SK-N-SH treated with all-trans-retinoic acid at 6 μM for 48 hours (cell line): ENCODE measurements at regions not wholly inside any gene's neighbourhood (a gene's known extent, or its start where the extent isn't known, plus 50 kb on each side); places are given as distances from the start of the nearest gene placed in this dataset.

Source experiments
- ATAC-seq: fragments of 200-7000 bp; cut with Tn5 transposase; 3 replicates; pipeline ENCODE4 v1.9.1; 2020; ENCODE audit warnings: mild to moderate bottlenecking, moderate library complexity
- ARNTL ChIP-seq: fragments of 450-650 bp; formaldehyde crosslinking; IDR thresholded peaks from 2 replicates; pipeline ENCODE4 v1.5.0; 2020; ENCODE audit warnings: low read depth, mild to moderate bottlenecking, moderate library complexity, borderline replicate concordance
- BACH2 ChIP-seq: fragments of 250-450 bp; sonication (Bioruptor Pico); IDR thresholded peaks from 2 replicates; pipeline ENCODE4 v1.9.0; 2021; ENCODE audit warnings: mild to moderate bottlenecking, borderline replicate concordance
- CSDC2 ChIP-seq: fragments of 250-450 bp; sonication (Bioruptor Pico); IDR thresholded peaks from 2 replicates; pipeline ENCODE4 v1.5.0; 2020; ENCODE audit warnings: mild to moderate bottlenecking, moderate library complexity
- CSRNP3 ChIP-seq: fragments of 250-450 bp; sonication (Bioruptor Pico); IDR thresholded peaks from 2 replicates; pipeline ENCODE4 v1.5.1; 2021; ENCODE audit warnings: mild to moderate bottlenecking, moderate library complexity
- ESRRG ChIP-seq: fragments of 250-450 bp; sonication (Bioruptor Pico); IDR thresholded peaks from 2 replicates; pipeline ENCODE4 v1.6.1; 2021; ENCODE audit warnings: mild to moderate bottlenecking
- GLIS3 ChIP-seq: fragments of 250-450 bp; sonication (Bioruptor Pico); IDR thresholded peaks from 2 replicates; pipeline ENCODE4 v1.5.0; 2020; ENCODE audit warnings: mild to moderate bottlenecking, moderate library complexity
- ISL1 ChIP-seq: fragments of 250-450 bp; sonication (Bioruptor Pico); IDR thresholded peaks from 2 replicates; pipeline ENCODE4 v2.1.2; 2022; ENCODE audit warnings: mild to moderate bottlenecking, moderate library complexity
- OSR1 ChIP-seq: fragments of 250-450 bp; sonication (Bioruptor Pico); IDR thresholded peaks from 2 replicates; pipeline ENCODE4 v1.8.0; 2022; ENCODE audit warnings: moderate library complexity, mild to moderate bottlenecking, inconsistent platforms
- PATZ1 ChIP-seq: fragments of 250-450 bp; sonication (Bioruptor Pico); IDR thresholded peaks from 2 replicates; pipeline ENCODE4 v1.8.0; 2020; ENCODE audit warnings: mild to moderate bottlenecking, moderate library complexity, borderline replicate concordance
- PPARA ChIP-seq: fragments of 250-450 bp; sonication (Bioruptor Pico); IDR thresholded peaks from 2 replicates; pipeline ENCODE4 v1.5.0; 2020; ENCODE audit warnings: mild to moderate bottlenecking, borderline replicate concordance
- RARB ChIP-seq: fragments of 250-450 bp; sonication (Bioruptor Pico); IDR thresholded peaks from 2 replicates; pipeline ENCODE4 v1.8.0; 2021; ENCODE audit warnings: mild to moderate bottlenecking, moderate library complexity
- SNAI2 ChIP-seq: fragments of 250-450 bp; sonication (Bioruptor Pico); IDR thresholded peaks from 2 replicates; pipeline ENCODE4 v1.5.0; 2020; ENCODE audit warnings: mild to moderate bottlenecking, moderate library complexity
- TCF4 ChIP-seq: fragments of 250-450 bp; sonication (Bioruptor Pico); IDR thresholded peaks from 2 replicates; pipeline ENCODE4 v1.8.0; 2021; ENCODE audit warnings: mild to moderate bottlenecking, moderate library complexity, borderline replicate concordance
- TOX ChIP-seq: fragments of 250-450 bp; sonication (Bioruptor Pico); IDR thresholded peaks from 2 replicates; pipeline ENCODE4 v1.8.0; 2021; ENCODE audit warnings: mild to moderate bottlenecking, moderate library complexity, borderline replicate concordance
- TSHZ2 ChIP-seq: fragments of 250-450 bp; sonication (Bioruptor Pico); IDR thresholded peaks from 2 replicates; pipeline ENCODE4 v1.5.0; 2020; ENCODE audit warnings: mild to moderate bottlenecking, moderate library complexity
- ZC3H10 ChIP-seq: fragments of 250-450 bp; sonication (Bioruptor Pico); IDR thresholded peaks from 2 replicates; pipeline ENCODE4 v1.5.1; 2021; ENCODE audit warnings: mild to moderate bottlenecking, moderate library complexity
- ZFP3 ChIP-seq: fragments of 250-450 bp; sonication (Bioruptor Pico); IDR thresholded peaks from 2 replicates; pipeline ENCODE4 v1.5.0; 2020; ENCODE audit warnings: mild to moderate bottlenecking, moderate library complexity
- ZFP30 ChIP-seq: fragments of 450-650 bp; formaldehyde crosslinking; IDR thresholded peaks from 2 replicates; pipeline ENCODE4 v1.5.0; 2022; ENCODE audit warnings: mild to moderate bottlenecking, moderate library complexity
- ZNF565 ChIP-seq: fragments of 450-650 bp; formaldehyde crosslinking; conservative IDR thresholded peaks from 2 replicates; pipeline ENCODE4 v1.5.0; 2020; ENCODE audit warnings: low read depth, mild to moderate bottlenecking, moderate library complexity
- ZNF8 ChIP-seq: fragments of 450-650 bp; formaldehyde crosslinking; IDR thresholded peaks from 2 replicates; pipeline ENCODE4 v1.5.0; 2020; ENCODE audit warnings: mild to moderate bottlenecking, moderate library complexity

GRCh38 chr15:99481113-99481950 lies 84.5 kb upstream of the MEF2A start:
- no peak for ATAC-seq
- TF ChIP-seq TOX (CRISPR knock-in tag) (no peak), PPARA (CRISPR knock-in tag) (no peak), ZFP30 (CRISPR knock-in tag) (no peak), ZNF565 (CRISPR knock-in tag) (no peak), CSDC2 (CRISPR knock-in tag) (no peak)

GRCh38 chr15:99481951-99482230 lies 83.9 kb upstream of the MEF2A start:
- TF ChIP-seq ZFP3 (CRISPR knock-in tag) (no peak), ZNF565 (CRISPR knock-in tag) (no peak), ZFP30 (CRISPR knock-in tag) (no peak), BACH2 (CRISPR knock-in tag) (no peak), ZC3H10 (CRISPR knock-in tag) (no peak), CSDC2 (CRISPR knock-in tag) (no peak), PATZ1 (no peak), TSHZ2 (CRISPR knock-in tag) (no peak), ESRRG (no peak), CSRNP3 (no peak)
- no peak for ATAC-seq

GRCh38 chr15:99482993-99483392 lies 82.8 kb upstream of the MEF2A start:
- no peak for ATAC-seq
- TF ChIP-seq OSR1 (CRISPR knock-in tag), result no peak
- no peak for TF ChIP-seq ESRRG
- no peak for TF ChIP-seq TCF4 (CRISPR knock-in tag)
- TF ChIP-seq PATZ1, result no peak
- TF ChIP-seq ZNF8, result no peak
- TF ChIP-seq ARNTL (CRISPR knock-in tag), result no peak
- no peak for TF ChIP-seq TOX (CRISPR knock-in tag)
- TF ChIP-seq ISL1 (CRISPR knock-in tag), result no peak

- ATAC-seq, result no peak
- TF ChIP-seq CSDC2 (CRISPR knock-in tag), result no peak
Observed at GRCh38 chr15:99485153-99485961, 80.4 kb upstream of the MEF2A start.

GRCh38 chr15:99485992-99486370 lies 79.8 kb upstream of the MEF2A start:
- peak; percentile 23; the same call in 2 of the 3 replicates for ATAC-seq
- TF ChIP-seq RARB (CRISPR knock-in tag) (no peak), OSR1 (CRISPR knock-in tag) (no peak), ARNTL (CRISPR knock-in tag) (no peak), TSHZ2 (CRISPR knock-in tag) (no peak), PPARA (CRISPR knock-in tag) (no peak), GLIS3 (CRISPR knock-in tag) (no peak), ZNF565 (CRISPR knock-in tag) (no peak), ZFP3 (CRISPR knock-in tag) (no peak), SNAI2 (CRISPR knock-in tag) (no peak), TOX (CRISPR knock-in tag) (no peak), CSRNP3 (no peak)
